ENCODE measurements at regions not wholly inside any gene's neighbourhood (a gene's known extent, or its start where the extent isn't known, plus 50 kb on each side); places are given as distances from the start of the nearest gene placed in this dataset.

DNA sequence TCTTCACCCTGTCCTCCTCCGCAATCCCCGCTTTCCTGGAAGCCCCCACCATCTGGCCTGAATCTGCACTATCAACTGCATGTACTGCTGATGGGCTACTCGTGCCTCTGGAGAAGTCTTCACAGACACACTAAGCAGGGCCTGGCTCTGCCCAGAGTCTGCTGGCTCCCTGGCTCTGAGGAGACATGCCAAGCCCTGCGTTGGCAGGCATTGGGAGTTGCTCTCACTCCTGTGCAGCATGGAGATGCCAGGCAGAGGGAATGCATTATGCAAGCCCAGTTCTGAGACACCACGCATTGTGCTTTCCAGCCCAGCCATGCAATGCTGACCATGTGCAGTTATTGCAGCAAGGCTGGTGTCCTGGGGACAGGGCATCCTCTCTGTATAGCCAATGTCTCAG, 314.6 kb downstream of the CXCL12 start:
- TF ChIP-seq, protein P1, sequence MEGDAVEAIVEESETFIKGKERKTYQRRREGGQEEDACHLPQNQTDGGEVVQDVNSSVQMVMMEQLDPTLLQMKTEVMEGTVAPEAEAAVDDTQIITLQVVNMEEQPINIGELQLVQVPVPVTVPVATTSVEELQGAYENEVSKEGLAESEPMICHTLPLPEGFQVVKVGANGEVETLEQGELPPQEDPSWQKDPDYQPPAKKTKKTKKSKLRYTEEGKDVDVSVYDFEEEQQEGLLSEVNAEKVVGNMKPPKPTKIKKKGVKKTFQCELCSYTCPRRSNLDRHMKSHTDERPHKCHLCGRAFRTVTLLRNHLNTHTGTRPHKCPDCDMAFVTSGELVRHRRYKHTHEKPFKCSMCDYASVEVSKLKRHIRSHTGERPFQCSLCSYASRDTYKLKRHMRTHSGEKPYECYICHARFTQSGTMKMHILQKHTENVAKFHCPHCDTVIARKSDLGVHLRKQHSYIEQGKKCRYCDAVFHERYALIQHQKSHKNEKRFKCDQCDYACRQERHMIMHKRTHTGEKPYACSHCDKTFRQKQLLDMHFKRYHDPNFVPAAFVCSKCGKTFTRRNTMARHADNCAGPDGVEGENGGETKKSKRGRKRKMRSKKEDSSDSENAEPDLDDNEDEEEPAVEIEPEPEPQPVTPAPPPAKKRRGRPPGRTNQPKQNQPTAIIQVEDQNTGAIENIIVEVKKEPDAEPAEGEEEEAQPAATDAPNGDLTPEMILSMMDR (conservative IDR thresholded peaks at IDR 0.05): no peak
- TF ChIP-seq ZFX (IDR thresholded peaks at IDR 0.05): no peak
